SH-SY5Y (cell line): ENCODE measurements at regions not wholly inside any gene's neighbourhood (a gene's known extent, or its start where the extent isn't known, plus 50 kb on each side); places are given as distances from the start of the nearest gene placed in this dataset.

Source experiments
- GATA2 ChIP-seq: IDR thresholded peaks from 2 replicates; pipeline ENCODE4 v1.6.1; 2011; ENCODE audit warnings: mild to moderate bottlenecking, low read depth, low read length
- GATA3 ChIP-seq: IDR thresholded peaks from 2 replicates; pipeline ENCODE4 v1.6.1; 2011; ENCODE audit warnings: low read depth, mild to moderate bottlenecking, low read length, moderate library complexity

DNA sequence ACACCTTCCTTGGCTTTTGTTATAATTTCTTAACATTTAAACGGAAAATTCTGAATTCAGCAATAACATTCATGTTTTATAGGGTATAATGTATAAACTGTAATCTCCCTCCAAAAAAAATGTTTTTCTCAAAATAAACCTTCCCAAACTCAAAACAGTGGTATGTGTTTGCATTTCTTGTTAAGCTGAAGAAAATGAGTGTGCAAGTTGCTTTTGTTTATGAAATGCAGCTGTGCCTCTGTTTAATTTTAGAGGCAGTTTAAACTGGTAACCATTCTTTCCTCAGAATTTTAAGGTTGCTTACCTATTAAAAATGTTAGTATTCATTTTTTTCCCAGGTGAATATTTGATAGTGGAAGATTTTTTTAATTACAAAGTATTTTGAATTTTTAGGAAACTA, 105.0 kb upstream of the ANKRD50 start:
- TF ChIP-seq GATA2 (no peak), GATA3 (no peak)
